ENCODE measurements at regions not wholly inside any gene's neighbourhood (a gene's known extent, or its start where the extent isn't known, plus 50 kb on each side); places are given as distances from the start of the nearest gene placed in this dataset.

DNA sequence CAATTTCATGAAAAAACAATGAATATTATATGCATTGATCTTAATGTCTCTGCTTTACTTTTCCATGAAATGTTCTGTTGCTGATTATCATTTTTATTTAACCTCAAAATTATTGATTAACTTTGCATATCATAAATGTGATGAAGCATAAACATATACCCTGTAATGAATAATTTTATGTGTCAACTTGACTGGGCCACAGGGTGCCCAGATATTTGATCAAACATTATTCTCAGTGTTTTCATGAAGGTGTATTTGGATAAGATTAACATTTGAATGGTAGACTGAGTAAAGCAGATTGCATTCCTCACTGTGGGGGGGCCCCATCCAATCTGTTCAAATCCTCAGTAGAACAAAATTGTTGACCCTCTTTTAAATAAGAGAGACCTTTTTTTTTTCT lies 265.2 kb downstream of the CENPW start:
- Histone ChIP-seq H3K56ac (ENCODE audit: insufficient read length, low read depth, low read length) (no peak overlapping the region), H2AK5ac (ENCODE audit: insufficient read length, low read length) (no peak overlapping the region), H3K23me2 (ENCODE audit: insufficient read length, low read depth, low read length, poor library complexity, severe bottlenecking) (no peaks in the 10 kb centered on the region), H4K20me1 (ENCODE audit: control insufficient read depth, insufficient read depth, insufficient read length) (no peaks in the 10 kb centered on the region), H3K9ac (ENCODE audit: extremely low read depth, insufficient read length, low read length) (no peak overlapping the region), H3T11ph (ENCODE audit: low read length) (no peak overlapping the region), H2BK15ac (ENCODE audit: low read depth, low read length) (no peak overlapping the region), H3K14ac (ENCODE audit: insufficient read depth, low read length) (no peak overlapping the region), H2BK120ac (ENCODE audit: low read depth, low read length, poor library complexity, severe bottlenecking) (no peak overlapping the region), H3K9me3 (ENCODE audit: control insufficient read depth, low read depth, low read length) (no peaks in the 10 kb centered on the region), H3K4me1 (ENCODE audit: insufficient read depth, low read length) (no peaks in the 10 kb centered on the region), H3K23ac (ENCODE audit: insufficient read length, low read depth, low read length) (no peak overlapping the region), H3K4me2 (ENCODE audit: insufficient read depth, insufficient read length, low read length) (no peak overlapping the region), H3K79me1 (ENCODE audit: insufficient read depth, low read depth, low read length, poor library complexity, severe bottlenecking) (no peaks in the 10 kb centered on the region), H2BK20ac (ENCODE audit: low read depth, low read length, poor library complexity, severe bottlenecking) (no peak overlapping the region), H2AFZ (ENCODE audit: low read length) (no peak overlapping the region), H2BK12ac (ENCODE audit: insufficient read length, low read depth, low read length) (no peak overlapping the region), H3K27ac (ENCODE audit: insufficient read length, low read depth, low read length) (no peak overlapping the region), H4K5ac (ENCODE audit: insufficient read length, low read depth, low read length) (no peak overlapping the region), H4K8ac (replicated peaks; ENCODE audit: insufficient read length, low read depth, low read length) (no peak overlapping the region), H3K18ac (ENCODE audit: insufficient read length, low read depth, low read length) (no peak overlapping the region), H3K4ac (ENCODE audit: low read depth, low read length) (no peak overlapping the region), H3K79me2 (ENCODE audit: insufficient read depth, low read length) (no peaks in the 10 kb centered on the region), H3K27me3 (ENCODE audit: insufficient read depth, low read length) (no peaks in the 10 kb centered on the region; the same call in 1 of the 2 replicates), H4K91ac (ENCODE audit: insufficient read length, low read depth, low read length) (no peak overlapping the region), H2BK5ac (ENCODE audit: insufficient read length, low read length) (no peak overlapping the region)
- Mint-ChIP-seq H3K27ac (no peak overlapping the region), H3K4me1 (no peaks in the 10 kb centered on the region), H3K9me3 (peaks cover 12 to 15% of the 10 kb centered on the region in 2 experiments), H3K4me3 (no peak overlapping the region), H3K36me3 (ENCODE audit: insufficient read depth in 1 of 3, low read depth in 3 of 3) (peaks cover 0 to 11% (median 0%) of the 10 kb centered on the region in 3 experiments; a peak in 2 of 7 replicates), H3K27me3 (ENCODE audit: low read depth) (no peaks in the 10 kb centered on the region)
- no peak for DNase-seq
- no peak for TF ChIP-seq CTCF (conservative IDR thresholded peaks at IDR 0.05)

Data from H9 (cell line).